ENCODE measurements at regions not wholly inside any gene's neighbourhood (a gene's known extent, or its start where the extent isn't known, plus 50 kb on each side); places are given as distances from the start of the nearest gene placed in this dataset.

DNA sequence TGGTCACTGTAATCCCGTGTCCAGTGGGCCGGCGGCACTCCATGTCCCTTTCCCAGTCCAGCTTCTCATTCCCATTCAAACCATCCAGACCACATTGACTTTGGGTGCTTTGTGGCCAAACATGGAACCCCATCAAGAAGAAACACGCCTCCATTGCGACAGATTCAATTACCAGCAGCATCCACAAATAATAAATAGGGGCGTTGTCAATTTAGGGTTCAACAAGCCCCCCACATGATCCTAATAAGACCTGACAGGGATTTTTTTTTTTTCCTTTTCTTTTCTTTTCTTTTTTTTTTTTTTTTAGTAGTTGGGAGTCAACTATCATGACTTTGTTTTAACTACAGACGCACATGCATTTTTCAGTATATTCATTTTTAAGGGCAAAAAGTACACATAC, 149.4 kb downstream of the DICER1 start:
- Histone ChIP-seq H2BK15ac (ENCODE audit: low read depth, low read length) (no peak overlapping the region), H3K27ac (ENCODE audit: insufficient read length, low read depth, low read length) (no peak overlapping the region), H3K4me2 (ENCODE audit: insufficient read depth, insufficient read length, low read length) (no peak overlapping the region), H3K9ac (ENCODE audit: extremely low read depth, insufficient read length, low read length) (no peak overlapping the region), H4K20me1 (ENCODE audit: control insufficient read depth, insufficient read depth, insufficient read length) (no peaks in the 10 kb centered on the region), H2AK5ac (ENCODE audit: insufficient read length, low read length) (no peak overlapping the region), H2BK120ac (ENCODE audit: low read depth, low read length, poor library complexity, severe bottlenecking) (no peak overlapping the region), H3K4me1 (ENCODE audit: insufficient read depth, low read length) (no peaks in the 10 kb centered on the region), H4K8ac (replicated peaks; ENCODE audit: insufficient read length, low read depth, low read length) (no peak overlapping the region), H3K4ac (ENCODE audit: low read depth, low read length) (no peak overlapping the region), H2BK12ac (ENCODE audit: insufficient read length, low read depth, low read length) (no peak overlapping the region), H3K9me3 (ENCODE audit: control insufficient read depth, low read depth, low read length) (no peaks in the 10 kb centered on the region), H4K91ac (ENCODE audit: insufficient read length, low read depth, low read length) (no peak overlapping the region), H2AFZ (ENCODE audit: low read length) (no peak overlapping the region), H3K79me2 (ENCODE audit: insufficient read depth, low read length) (no peaks in the 10 kb centered on the region), H3K23ac (ENCODE audit: insufficient read length, low read depth, low read length) (no peak overlapping the region), H3K79me1 (ENCODE audit: insufficient read depth, low read depth, low read length, poor library complexity, severe bottlenecking) (no peaks in the 10 kb centered on the region), H2BK5ac (ENCODE audit: insufficient read length, low read length) (no peak overlapping the region), H2BK20ac (ENCODE audit: low read depth, low read length, poor library complexity, severe bottlenecking) (no peak overlapping the region), H3T11ph (ENCODE audit: low read length) (no peak overlapping the region), H3K23me2 (ENCODE audit: insufficient read length, low read depth, low read length, poor library complexity, severe bottlenecking) (no peaks in the 10 kb centered on the region), H3K14ac (ENCODE audit: insufficient read depth, low read length) (no peak overlapping the region), H4K5ac (ENCODE audit: insufficient read length, low read depth, low read length) (no peak overlapping the region), H3K18ac (ENCODE audit: insufficient read length, low read depth, low read length) (no peak overlapping the region), H3K56ac (ENCODE audit: insufficient read length, low read depth, low read length) (no peak overlapping the region), H3K27me3 (ENCODE audit: insufficient read depth, low read length) (no peaks in the 10 kb centered on the region)
- no peaks in the 10 kb centered on the region for H3K9me3 Mint-ChIP-seq
- H3K4me1 Mint-ChIP-seq: peaks cover 3 to 10% of the 10 kb centered on the region in 2 experiments; a peak in 3 of 4 replicates
- no peaks in the 10 kb centered on the region for H3K36me3 Mint-ChIP-seq (ENCODE audit: insufficient read depth in 1 of 3, low read depth in 3 of 3)
- TF ChIP-seq, protein P1, sequence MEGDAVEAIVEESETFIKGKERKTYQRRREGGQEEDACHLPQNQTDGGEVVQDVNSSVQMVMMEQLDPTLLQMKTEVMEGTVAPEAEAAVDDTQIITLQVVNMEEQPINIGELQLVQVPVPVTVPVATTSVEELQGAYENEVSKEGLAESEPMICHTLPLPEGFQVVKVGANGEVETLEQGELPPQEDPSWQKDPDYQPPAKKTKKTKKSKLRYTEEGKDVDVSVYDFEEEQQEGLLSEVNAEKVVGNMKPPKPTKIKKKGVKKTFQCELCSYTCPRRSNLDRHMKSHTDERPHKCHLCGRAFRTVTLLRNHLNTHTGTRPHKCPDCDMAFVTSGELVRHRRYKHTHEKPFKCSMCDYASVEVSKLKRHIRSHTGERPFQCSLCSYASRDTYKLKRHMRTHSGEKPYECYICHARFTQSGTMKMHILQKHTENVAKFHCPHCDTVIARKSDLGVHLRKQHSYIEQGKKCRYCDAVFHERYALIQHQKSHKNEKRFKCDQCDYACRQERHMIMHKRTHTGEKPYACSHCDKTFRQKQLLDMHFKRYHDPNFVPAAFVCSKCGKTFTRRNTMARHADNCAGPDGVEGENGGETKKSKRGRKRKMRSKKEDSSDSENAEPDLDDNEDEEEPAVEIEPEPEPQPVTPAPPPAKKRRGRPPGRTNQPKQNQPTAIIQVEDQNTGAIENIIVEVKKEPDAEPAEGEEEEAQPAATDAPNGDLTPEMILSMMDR (conservative IDR thresholded peaks at IDR 0.05): no peak
- no peak overlapping the region for H3K27ac Mint-ChIP-seq
- peaks cover 11% of the 10 kb centered on the region for H3K27me3 Mint-ChIP-seq (ENCODE audit: low read depth)
- no CpG with 5 or more reads among the region's 7 CpGs for WGBS (ENCODE audit: extremely low coverage, insufficient read length, low lambda C conversion rate)
- no peak for DNase-seq
- no peak overlapping the region for H3K4me3 Mint-ChIP-seq

Data from H9 (cell line).